ENCODE measurements at regions not wholly inside any gene's neighbourhood (a gene's known extent, or its start where the extent isn't known, plus 50 kb on each side); places are given as distances from the start of the nearest gene placed in this dataset.

GRCh38 chr18:76113101-76113500, 381.9 kb downstream of the ZNF516 start:
- no peak for DNase-seq

DNA sequence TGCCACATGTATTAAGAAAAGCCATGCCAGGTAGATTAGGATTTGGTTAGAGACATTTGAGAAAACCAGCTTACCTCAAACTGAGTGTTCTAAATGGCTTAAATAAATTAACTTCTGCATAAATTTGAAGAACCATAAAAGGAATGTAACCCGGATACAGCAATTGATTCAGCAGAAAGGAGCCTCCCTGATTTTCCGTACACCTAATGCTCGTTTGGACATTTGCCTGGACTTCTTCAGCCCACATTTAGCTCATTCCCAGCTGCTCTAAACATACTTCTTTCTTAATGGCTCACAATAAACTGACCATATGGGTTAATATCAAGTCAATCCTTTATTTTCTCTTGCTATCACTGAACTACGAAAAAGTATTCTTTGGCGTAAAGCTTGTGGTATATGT, 392.4 kb downstream of the ZNF516 start:
- no peak for DNase-seq

DNA sequence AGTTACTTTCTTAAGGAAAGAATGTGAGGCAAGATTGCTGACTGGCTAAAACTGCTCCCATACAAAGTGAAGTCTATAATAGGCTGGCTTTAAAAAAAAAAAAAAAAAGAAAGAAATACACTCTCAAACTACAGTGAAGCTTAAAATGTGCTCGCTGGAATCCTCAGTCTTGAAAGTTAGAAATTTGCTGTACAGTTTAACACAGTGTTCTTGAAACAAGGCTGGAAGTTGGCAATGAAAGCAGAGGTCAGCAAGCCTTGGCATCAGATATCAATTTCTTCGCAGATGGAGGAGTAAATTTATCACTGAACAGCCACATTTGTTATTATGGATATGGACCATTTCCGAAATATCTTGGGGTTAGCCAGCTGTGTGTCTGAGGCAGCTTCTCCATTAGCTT, 392.9 kb downstream of the ZNF516 start:
- no peak for DNase-seq

GRCh38 chr18:76099931-76100457, 395.0 kb downstream of the ZNF516 start:
- DNase-seq: no peak

DNA sequence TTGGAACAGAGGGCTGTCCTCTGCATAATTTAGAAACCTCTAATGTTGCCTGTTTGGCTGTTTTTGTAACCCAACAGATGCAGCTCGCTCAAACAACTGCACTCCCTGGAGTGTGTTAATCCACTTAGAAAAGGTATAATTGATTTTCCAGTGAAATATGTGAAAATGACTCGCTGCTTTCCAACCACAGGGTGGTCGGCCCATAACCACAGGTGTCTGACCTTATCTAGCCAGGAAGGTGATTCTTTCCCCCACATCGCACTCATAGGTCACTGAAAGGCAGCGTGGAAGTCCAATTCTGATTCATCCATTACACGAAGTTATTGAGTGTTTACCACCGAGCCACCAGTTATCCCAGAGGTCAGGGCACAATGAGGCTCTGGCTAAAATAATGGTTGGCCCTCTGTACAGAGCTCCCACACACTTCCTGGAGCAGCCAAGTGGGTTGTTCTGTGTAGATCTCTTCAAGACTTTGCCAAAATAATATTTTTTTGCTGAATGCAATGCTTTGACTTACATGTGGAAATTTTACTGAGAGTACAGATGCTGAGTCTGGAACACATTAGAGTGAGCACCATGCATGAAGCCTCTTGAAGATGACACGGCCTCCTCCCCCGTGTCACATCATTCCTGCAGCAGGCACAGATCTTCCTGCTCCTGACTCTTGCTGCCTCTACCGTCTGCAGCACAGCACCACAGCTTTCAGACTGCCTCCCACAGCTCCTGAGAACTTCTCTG, 396.2 kb downstream of the ZNF516 start:
- no peak for DNase-seq

GRCh38 chr18:76081536-76081935, 413.5 kb downstream of the ZNF516 start:
- no peak for DNase-seq

DNA sequence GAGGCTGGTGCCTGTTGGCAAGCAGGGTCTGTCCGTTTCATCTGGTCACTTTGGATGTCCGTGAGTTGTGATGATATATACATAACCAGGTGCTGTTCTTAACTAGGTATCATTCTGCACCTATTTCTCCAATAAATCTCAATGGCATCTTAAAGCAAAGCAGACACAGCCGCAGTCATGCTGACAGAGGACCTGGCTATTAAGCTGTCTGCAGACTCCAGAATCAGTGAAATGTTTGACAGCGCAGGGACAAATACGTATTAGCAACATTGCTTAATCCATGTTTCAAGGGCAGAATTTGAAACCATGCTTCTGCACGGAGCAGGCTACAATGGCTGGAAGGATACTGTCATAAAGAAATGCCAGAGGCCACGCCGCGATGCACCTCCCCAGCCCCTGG, 414.6 kb downstream of the ZNF516 start:
- no peak for DNase-seq

DNA sequence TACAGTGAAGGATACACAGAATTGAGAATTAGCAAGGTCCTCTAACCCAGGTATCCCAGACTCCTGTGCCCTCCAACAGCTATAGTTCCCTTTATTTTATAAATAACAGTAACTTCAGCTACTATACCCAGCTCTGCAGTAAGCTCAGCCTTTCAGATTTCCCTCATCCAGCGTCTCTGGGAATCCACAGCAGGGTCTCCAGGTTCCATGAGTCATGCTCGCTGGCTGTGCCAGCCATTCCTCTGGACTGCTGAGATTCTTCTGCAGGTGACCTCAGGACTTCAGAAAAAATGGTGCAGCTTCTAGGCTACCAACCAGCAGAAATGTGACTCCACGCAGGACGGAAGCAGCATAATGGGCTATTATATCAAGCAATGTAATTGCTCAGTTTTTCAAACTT, 419.3 kb downstream of the ZNF516 start:
- DNase-seq: no peak

DNA sequence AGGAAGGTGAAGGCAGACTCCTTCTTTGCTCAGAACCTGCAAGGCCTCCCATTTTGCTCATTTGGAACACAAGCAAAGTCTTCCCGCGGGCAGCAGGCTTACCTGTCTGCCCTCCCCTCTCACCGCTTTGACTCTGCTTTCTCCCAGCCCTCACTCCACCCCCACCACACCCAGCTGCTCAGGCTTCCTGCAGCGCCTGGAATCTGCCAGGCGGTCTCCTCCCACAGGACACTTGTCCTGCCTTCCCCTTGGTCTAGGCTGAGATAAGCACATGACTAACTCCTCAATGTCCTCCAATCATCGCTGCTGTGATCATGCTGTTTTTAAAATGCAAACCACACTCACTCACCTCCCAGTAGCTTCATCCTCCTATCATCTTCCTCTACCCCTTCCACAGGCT, 430.0 kb downstream of the ZNF516 start:
- DNase-seq: no peak

DNA sequence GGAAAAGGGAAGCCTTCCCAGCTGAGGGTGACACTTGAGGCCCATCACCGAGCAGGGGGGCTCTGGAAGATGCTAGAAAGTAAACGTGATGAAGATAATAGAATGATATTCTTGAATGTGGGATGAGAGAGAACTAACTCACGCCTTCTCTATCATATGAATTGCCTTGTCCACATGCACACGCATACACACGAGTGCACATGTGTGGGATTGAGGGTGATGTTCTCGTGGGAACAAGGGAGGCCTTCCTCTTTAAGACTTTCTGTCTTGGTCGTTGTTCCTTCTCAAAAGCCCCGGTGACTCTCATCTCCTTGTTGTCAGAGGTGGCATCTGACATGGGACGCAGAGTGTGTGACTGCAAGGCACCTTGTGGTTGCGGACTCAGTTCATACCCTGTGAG, 436.9 kb downstream of the ZNF516 start:
- no peak for DNase-seq

DNA sequence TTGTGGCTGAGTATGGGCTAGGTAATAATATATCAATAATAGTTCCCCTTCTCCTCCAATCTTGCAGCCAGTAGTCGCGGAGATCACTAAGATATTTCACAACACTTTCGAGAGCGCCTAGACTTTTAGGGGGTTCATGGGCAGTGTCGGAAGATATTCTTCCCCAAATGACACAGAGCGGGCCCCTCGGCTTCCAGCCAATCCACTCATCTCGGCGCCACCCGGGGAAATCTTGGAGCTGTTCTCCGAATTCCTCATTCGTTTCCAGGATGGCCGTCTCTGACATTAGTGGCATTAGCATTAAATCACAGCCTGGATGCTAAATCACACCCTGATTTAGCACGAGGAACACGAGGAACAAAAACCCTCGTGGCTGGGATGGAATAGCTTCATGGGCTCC, 437.7 kb downstream of the ZNF516 start:
- no peak for DNase-seq

- no peak for DNase-seq
These were observed 438.5 kb downstream of the ZNF516 start for GRCh38 chr18:76056471-76057110.

DNA sequence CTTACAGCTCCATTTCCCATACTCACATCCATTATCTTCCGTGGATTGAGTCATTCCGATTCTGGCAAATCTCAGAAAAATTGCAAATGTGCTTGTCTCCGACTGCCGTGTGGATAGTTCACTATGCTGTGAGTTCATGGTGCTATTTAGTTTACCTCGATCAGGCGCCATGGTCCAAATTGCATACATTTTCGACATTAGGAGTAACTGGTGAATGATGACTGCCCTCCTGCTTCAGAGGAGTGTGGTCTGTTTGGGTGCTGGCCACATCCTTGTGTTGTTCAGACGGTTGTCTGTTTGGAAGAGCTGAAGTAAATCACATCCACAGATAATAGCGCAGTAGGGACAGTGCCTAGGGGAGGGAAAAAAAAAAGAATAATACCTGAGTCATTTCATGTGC, 439.5 kb downstream of the ZNF516 start:
- no peak for DNase-seq

DNA sequence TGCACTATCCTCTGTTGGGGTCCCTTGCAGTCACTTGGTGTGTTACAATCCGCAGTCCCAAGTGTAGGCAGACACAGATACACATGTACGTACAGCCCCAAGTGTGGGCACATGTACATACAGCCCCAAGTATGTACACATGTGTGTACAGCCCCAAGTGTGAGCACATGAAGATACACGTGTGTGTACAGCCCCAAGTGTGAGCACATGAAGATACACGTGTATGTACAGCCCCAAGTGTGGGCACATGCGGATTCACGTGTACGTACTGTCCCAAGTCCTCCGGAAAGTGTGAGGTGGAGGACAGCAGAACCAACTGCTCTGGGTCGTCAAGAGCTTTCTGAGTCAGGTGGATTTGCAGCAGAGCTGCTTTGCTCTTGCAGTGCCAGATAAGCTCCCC, 440.0 kb downstream of the ZNF516 start:
- no peak for DNase-seq

- DNase-seq: no peak
These were observed 440.9 kb downstream of the ZNF516 start for GRCh38 chr18:76054156-76054555.

GRCh38 chr18:76053551-76053950, 441.5 kb downstream of the ZNF516 start:
- DNase-seq: no peak

DNA sequence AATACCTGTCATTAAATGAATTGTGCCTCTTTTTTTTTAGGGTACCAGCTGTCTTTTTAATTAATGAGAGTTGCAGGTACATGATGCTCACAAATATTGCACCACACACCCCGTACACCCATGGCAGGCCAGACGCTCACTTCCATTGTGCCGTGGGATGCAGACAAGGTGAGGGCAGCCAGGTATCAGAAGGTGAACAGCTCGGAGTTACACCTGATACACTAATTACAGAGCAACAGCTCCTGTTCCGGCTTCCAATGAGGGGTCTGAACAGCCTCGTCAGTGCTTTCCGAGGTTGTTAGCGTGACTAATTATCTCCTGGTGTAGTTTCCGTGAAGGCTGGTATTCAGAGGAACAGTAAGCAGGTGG, 442.8 kb downstream of the ZNF516 start:
- no peak for DNase-seq

DNA sequence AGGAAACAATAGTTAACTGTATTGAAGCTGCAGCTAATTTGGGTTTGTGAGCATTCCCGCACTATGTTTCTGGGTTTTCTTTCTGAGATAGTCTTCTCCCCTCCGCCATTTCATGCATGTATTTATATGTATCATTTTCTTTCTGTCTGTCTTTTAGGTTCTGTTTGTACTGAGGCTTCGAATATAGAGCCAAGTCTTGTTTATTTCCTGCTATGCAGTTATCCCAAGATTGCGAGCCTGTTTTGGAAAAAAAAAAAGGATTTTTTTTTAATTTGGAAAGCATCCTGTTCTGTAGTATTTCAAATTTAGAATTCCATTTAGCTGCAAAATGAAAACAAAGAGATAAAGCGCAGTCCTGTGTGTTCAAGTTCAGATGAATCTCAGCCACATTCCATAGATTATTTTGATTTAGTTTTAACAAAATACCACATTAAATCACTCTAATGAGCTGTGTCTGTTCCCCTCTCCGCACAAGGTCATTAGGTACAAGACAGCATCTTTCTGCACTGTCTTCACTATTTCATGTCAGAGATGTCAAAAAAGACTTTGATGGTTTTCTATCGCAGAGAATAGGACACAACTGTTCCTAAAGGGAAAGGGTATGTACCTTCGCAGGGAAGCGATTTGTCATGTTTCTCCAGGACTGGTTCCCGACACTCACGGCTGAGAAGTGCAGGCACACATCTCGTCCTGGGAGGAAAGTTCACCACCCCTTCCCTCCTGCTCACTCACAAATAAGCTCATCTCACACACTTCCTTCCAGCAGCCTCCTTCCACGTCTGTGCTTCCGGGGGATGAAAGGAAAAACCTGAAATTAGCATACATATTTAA, 443.4 kb downstream of the ZNF516 start:
- no peak for DNase-seq

GRCh38 chr18:76046221-76046620, 448.8 kb downstream of the ZNF516 start:
- DNase-seq: no peak

DNA sequence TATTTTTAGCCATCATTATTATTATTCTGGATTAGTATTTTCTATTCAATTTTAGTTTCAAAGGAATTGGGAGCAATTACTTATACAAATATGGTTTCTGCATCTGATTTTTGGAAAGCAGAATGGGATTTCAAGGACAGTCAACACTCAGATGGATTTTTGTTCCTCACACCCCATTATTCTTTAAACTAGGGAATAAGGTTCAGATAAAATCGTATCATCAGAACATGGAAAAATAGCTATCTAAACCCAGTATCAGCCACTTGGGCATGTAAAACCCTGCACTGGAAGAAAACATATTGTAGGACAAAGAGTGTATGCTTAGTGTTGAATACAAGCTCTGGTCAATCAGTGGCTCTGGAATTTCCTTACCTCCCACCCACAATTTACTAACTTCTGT, 452.5 kb downstream of the ZNF516 start:
- DNase-seq: no peak

- DNase-seq: no peak
These were observed 476.8 kb downstream of the ZNF516 start for GRCh38 chr18:76018210-76018609.

DNA sequence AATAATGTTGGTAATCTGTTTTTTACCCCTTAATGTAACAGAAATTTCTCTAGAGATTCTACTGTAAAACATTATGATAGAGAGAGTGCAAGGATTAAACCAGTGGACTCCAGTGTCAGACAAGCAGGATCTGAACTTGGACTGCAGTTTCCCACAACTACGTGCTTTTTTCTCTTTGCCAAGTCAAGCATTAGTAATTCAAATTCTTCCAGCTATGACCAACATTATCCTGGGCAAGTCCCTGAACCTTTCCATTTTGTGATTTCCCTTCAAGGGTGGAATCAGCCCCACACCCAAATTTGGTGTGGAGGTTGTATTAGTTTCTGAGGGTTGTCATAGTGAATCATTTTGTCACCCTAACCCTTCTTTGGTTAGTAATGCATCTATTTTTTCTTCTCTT, 482.0 kb downstream of the ZNF516 start:
- no peak for DNase-seq

DNA sequence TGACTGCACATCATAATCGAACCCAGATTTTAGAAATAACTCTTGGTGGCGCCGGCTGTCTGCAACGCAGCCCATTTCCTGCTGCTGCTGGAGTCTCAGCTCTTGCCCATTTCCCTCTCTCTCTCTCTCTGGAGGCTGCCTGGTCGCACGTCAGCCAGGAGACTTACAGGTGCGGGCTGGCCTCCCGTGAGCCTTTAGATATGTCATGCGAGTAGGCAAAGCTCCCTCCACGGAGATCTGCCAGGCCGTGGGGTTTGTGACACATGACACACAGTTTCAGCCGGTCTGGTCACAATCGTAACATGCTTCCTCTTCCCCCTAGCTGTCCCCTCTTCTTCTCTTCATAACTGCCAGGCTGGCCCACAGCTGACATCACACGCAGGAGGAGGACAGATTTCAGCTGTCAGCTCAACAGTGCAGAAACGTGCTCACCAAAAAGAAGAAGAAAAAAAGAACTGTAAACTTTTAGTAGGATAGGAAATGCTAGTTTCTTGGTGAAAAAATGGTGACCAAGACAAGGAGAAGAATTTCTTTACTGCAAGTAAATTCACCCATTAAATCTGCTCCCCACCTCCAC, 489.3 kb downstream of the ZNF516 start:
- DNase-seq: no peak
